Non-pigmented ciliary epithelial cell (primary cell): ENCODE measurements at regions not wholly inside any gene's neighbourhood (a gene's known extent, or its start where the extent isn't known, plus 50 kb on each side); places are given as distances from the start of the nearest gene placed in this dataset.
"Not testable (repeated sequence)": the region's sequence is repeated elsewhere in the genome, so short reads cannot be mapped to it uniquely, and the experiment has no call there.

Experiments used
- DNase-seq: peaks from one replicate; pipeline ENCODE4 v3.0.0-alpha.2; 2010; ENCODE audit warnings: low read depth

GRCh38 chr1:214095896-214096295, 108.1 kb downstream of the PROX1 start:
- DNase-seq = not testable (repeated sequence)

GRCh38 chr1:214101246-214101645, 113.5 kb downstream of the PROX1 start:
- DNase-seq = no peak

GRCh38 chr1:214101828-214102227, 114.1 kb downstream of the PROX1 start:
- no peak for DNase-seq

- peak; percentile 67 for DNase-seq
Measured at GRCh38 chr1:214102907-214103306, 115.1 kb downstream of the PROX1 start.

GRCh38 chr1:214103778-214104177, 116.0 kb downstream of the PROX1 start:
- DNase-seq = no peak

- DNase-seq = no peak
Measured at GRCh38 chr1:214106375-214106774, 118.6 kb downstream of the PROX1 start.

- DNase-seq = no peak
Measured at GRCh38 chr1:214107322-214108096, 119.7 kb downstream of the PROX1 start.

GRCh38 chr1:214108097-214108446, 120.3 kb downstream of the PROX1 start:
- no peak for DNase-seq

- DNase-seq = no peak
Measured at GRCh38 chr1:214111796-214112195, 124.0 kb downstream of the PROX1 start.

- no peak for DNase-seq
Measured at GRCh38 chr1:214116258-214116657, 128.5 kb downstream of the PROX1 start.

- DNase-seq = no peak
Measured at GRCh38 chr1:214117780-214118179, 130.0 kb downstream of the PROX1 start.

- DNase-seq = no peak
Measured at GRCh38 chr1:214120191-214120590, 132.4 kb downstream of the PROX1 start.

GRCh38 chr1:214120951-214121350, 133.2 kb downstream of the PROX1 start:
- DNase-seq = no peak

- no peak for DNase-seq
Measured at GRCh38 chr1:214122110-214122509, 134.3 kb downstream of the PROX1 start.

GRCh38 chr1:214123061-214123784, 135.4 kb downstream of the PROX1 start:
- DNase-seq = peak; percentile 18

- no peak for DNase-seq
Measured at GRCh38 chr1:214124281-214124805, 136.6 kb downstream of the PROX1 start.

- DNase-seq = no peak
Measured at GRCh38 chr1:214124915-214125314, 137.1 kb downstream of the PROX1 start.

- DNase-seq = no peak
Measured at GRCh38 chr1:214125819-214126218, 138.0 kb downstream of the PROX1 start.

GRCh38 chr1:214126697-214127146, 138.9 kb downstream of the PROX1 start:
- no peak for DNase-seq

GRCh38 chr1:214127705-214128104, 139.9 kb downstream of the PROX1 start:
- DNase-seq = no peak

GRCh38 chr1:214135886-214136285, 145.1 kb upstream of the SMYD2 start:
- no peak for DNase-seq

GRCh38 chr1:214136324-214136919, 144.5 kb upstream of the SMYD2 start:
- DNase-seq = no peak

GRCh38 chr1:214141486-214141885, 139.5 kb upstream of the SMYD2 start:
- DNase-seq = no peak
